ENCODE measurements at regions not wholly inside any gene's neighbourhood (a gene's known extent, or its start where the extent isn't known, plus 50 kb on each side); places are given as distances from the start of the nearest gene placed in this dataset.

- TF ChIP-seq CTCF (IDR thresholded peaks at IDR 0.05) = no peak
- no peak for TF ChIP-seq POLR2A (IDR thresholded peaks at IDR 0.05)
These were observed 792.8 kb downstream of the ADGRL2 start for GRCh38 chr1:82593561-82593960.

Measured in adrenal gland (tissue), 5 donors.